ENCODE measurements at regions not wholly inside any gene's neighbourhood (a gene's known extent, or its start where the extent isn't known, plus 50 kb on each side); places are given as distances from the start of the nearest gene placed in this dataset.
"Not testable (repeated sequence)": the region's sequence is repeated elsewhere in the genome, so short reads cannot be mapped to it uniquely, and the experiment has no call there.

GRCh38 chr1:199834711-199835110 lies 192.8 kb upstream of the NR5A2 start:
- Mint-ChIP-seq H3K36me3 (peaks cover 0 to 6% of the 10 kb centered on the region in 2 donors), H3K27ac (no peak overlapping the region), H3K9me3 (peaks cover 0 to 15% of the 10 kb centered on the region in 2 donors)
- DNase-seq (ENCODE audit: low spot score in 2 of 2) (no peak), ATAC-seq (no peak)

- no peak overlapping the region for H3K27ac Mint-ChIP-seq
- H3K9me3 Mint-ChIP-seq, result peaks cover 0 to 15% of the 10 kb centered on the region in 2 donors
- no peak for ATAC-seq
- DNase-seq (ENCODE audit: low spot score in 2 of 2), result no peak
- H3K36me3 Mint-ChIP-seq, result peaks cover 0 to 6% of the 10 kb centered on the region in 2 donors
Observed at GRCh38 chr1:199836430-199836829, 191.1 kb upstream of the NR5A2 start.

- no peak overlapping the region for H3K27ac Mint-ChIP-seq
- ATAC-seq, result no peak
- peaks cover 0 to 6% of the 10 kb centered on the region in 2 donors for H3K36me3 Mint-ChIP-seq
Observed at GRCh38 chr1:199837321-199837720, 190.2 kb upstream of the NR5A2 start.

GRCh38 chr1:199839608-199840007 lies 187.9 kb upstream of the NR5A2 start:
- H3K27ac Mint-ChIP-seq; ATAC-seq; H3K36me3 Mint-ChIP-seq; DNase-seq (ENCODE audit: low spot score in 2 of 2): not testable (repeated sequence)
- H3K9me3 Mint-ChIP-seq, result peaks cover 0 to 15% of the 10 kb centered on the region in 2 donors

More at GRCh38 chr1:199837321-199837720, 190.2 kb upstream of the NR5A2 start:
- H3K9me3 Mint-ChIP-seq, result peaks cover 0 to 15% of the 10 kb centered on the region in 2 donors
- no peak for DNase-seq (ENCODE audit: low spot score in 2 of 2)

GRCh38 chr1:199843096-199843495 lies 184.4 kb upstream of the NR5A2 start:
- H3K36me3 Mint-ChIP-seq; ATAC-seq; DNase-seq (ENCODE audit: low spot score in 2 of 2); H3K27ac Mint-ChIP-seq; H3K9me3 Mint-ChIP-seq: not testable (repeated sequence)

GRCh38 chr1:199843861-199844260 lies 183.6 kb upstream of the NR5A2 start:
- Mint-ChIP-seq H3K36me3 (no peaks in the 10 kb centered on the region), H3K9me3 (peaks cover 0 to 2% of the 10 kb centered on the region in 2 donors), H3K27ac (no peak overlapping the region)
- ATAC-seq (no peak), DNase-seq (ENCODE audit: low spot score in 2 of 2) (no peak)

GRCh38 chr1:199847021-199847420 lies 180.5 kb upstream of the NR5A2 start:
- H3K36me3 Mint-ChIP-seq, result no peaks in the 10 kb centered on the region
- no peaks in the 10 kb centered on the region for H3K9me3 Mint-ChIP-seq
- no peak overlapping the region for H3K27ac Mint-ChIP-seq
- ATAC-seq (no peak), DNase-seq (ENCODE audit: low spot score in 2 of 2) (no peak)

GRCh38 chr1:199851439-199852140 lies 175.9 kb upstream of the NR5A2 start:
- Mint-ChIP-seq H3K9me3 (no peaks in the 10 kb centered on the region), H3K27ac (no peak overlapping the region)

GRCh38 chr1:199854686-199855321 lies 172.7 kb upstream of the NR5A2 start:
- H3K27ac Mint-ChIP-seq, result no peak overlapping the region
- H3K36me3 Mint-ChIP-seq, result no peaks in the 10 kb centered on the region
- peaks cover 0 to 4% of the 10 kb centered on the region in 2 donors for H3K9me3 Mint-ChIP-seq
- ATAC-seq (no peak), DNase-seq (ENCODE audit: low spot score in 2 of 2) (no peak)

More at GRCh38 chr1:199851439-199852140, 175.9 kb upstream of the NR5A2 start:
- ATAC-seq (no peak), DNase-seq (ENCODE audit: low spot score in 2 of 2) (no peak)
- no peaks in the 10 kb centered on the region for H3K36me3 Mint-ChIP-seq

- Mint-ChIP-seq H3K9me3 (peaks cover 0 to 4% of the 10 kb centered on the region in 2 donors), H3K27ac (no peak overlapping the region), H3K36me3 (no peaks in the 10 kb centered on the region)
- ATAC-seq (no peak), DNase-seq (ENCODE audit: low spot score in 2 of 2) (no peak)
Observed at GRCh38 chr1:199855580-199855979, 171.9 kb upstream of the NR5A2 start.

- ATAC-seq (no peak), DNase-seq (ENCODE audit: low spot score in 2 of 2) (no peak)
- Mint-ChIP-seq H3K9me3 (peaks cover 0 to 4% of the 10 kb centered on the region in 2 donors), H3K36me3 (no peaks in the 10 kb centered on the region), H3K27ac (no peak overlapping the region)
Observed at GRCh38 chr1:199856216-199856780, 171.2 kb upstream of the NR5A2 start.

- Mint-ChIP-seq H3K27ac (no peak overlapping the region), H3K9me3 (peaks cover 0 to 4% of the 10 kb centered on the region in 2 donors), H3K36me3 (no peaks in the 10 kb centered on the region)
- DNase-seq (ENCODE audit: low spot score in 2 of 2) (no peak), ATAC-seq (no peak)
Observed at GRCh38 chr1:199857108-199857507, 170.4 kb upstream of the NR5A2 start.

GRCh38 chr1:199857516-199857915 lies 170.0 kb upstream of the NR5A2 start:
- no peak for ATAC-seq
- peaks cover 0 to 4% of the 10 kb centered on the region in 2 donors for H3K9me3 Mint-ChIP-seq

GRCh38 chr1:199858171-199858570 lies 169.3 kb upstream of the NR5A2 start:
- H3K27ac Mint-ChIP-seq, result no peak overlapping the region
- no peak for ATAC-seq
- DNase-seq (ENCODE audit: low spot score in 2 of 2), result no peak
- H3K9me3 Mint-ChIP-seq, result peaks cover 0 to 4% of the 10 kb centered on the region in 2 donors
- no peaks in the 10 kb centered on the region for H3K36me3 Mint-ChIP-seq

More at GRCh38 chr1:199857516-199857915, 170.0 kb upstream of the NR5A2 start:
- DNase-seq (ENCODE audit: low spot score in 2 of 2), result no peak
- Mint-ChIP-seq H3K27ac (no peak overlapping the region), H3K36me3 (no peaks in the 10 kb centered on the region)

GRCh38 chr1:199858856-199859255 lies 168.7 kb upstream of the NR5A2 start:
- H3K27ac Mint-ChIP-seq, result no peak overlapping the region

GRCh38 chr1:199859491-199859933 lies 168.0 kb upstream of the NR5A2 start:
- ATAC-seq (peak in 1 of 2 donors; percentile 90), DNase-seq (ENCODE audit: low spot score in 2 of 2) (no peak)
- H3K27ac Mint-ChIP-seq, result no peak overlapping the region
- peaks cover 0 to 4% of the 10 kb centered on the region in 2 donors for H3K9me3 Mint-ChIP-seq
- H3K36me3 Mint-ChIP-seq, result no peaks in the 10 kb centered on the region

More at GRCh38 chr1:199858856-199859255, 168.7 kb upstream of the NR5A2 start:
- ATAC-seq, result no peak
- no peaks in the 10 kb centered on the region for H3K36me3 Mint-ChIP-seq
- DNase-seq (ENCODE audit: low spot score in 2 of 2), result no peak
- H3K9me3 Mint-ChIP-seq, result peaks cover 0 to 4% of the 10 kb centered on the region in 2 donors

All from activated naive CD4-positive, alpha-beta T cell treated with anti-CD3 and anti-CD28 coated beads, Interleukin-2, amount 50 U/mL, for 72 hours (primary cell).